Spleen (tissue), 11 donors: ENCODE measurements at regions not wholly inside any gene's neighbourhood (a gene's known extent, or its start where the extent isn't known, plus 50 kb on each side); places are given as distances from the start of the nearest gene placed in this dataset.

ENCODE experiments used
- DNase-seq: peaks from one replicate; pipeline ENCODE4 v3.0.0-alpha.2; 2020
- H3K27ac ChIP-seq, 8 donors: fragments of 200-600 bp; sonication (generic) in 7 of 8; 1 replicate in 4 of 8; 2 replicates in 4 of 8; pipeline versions ENCODE4 v1.5.0 to v1.8.0; 2016 to 2021; ENCODE audit warnings: inconsistent platforms in 4 of 8, mild to moderate bottlenecking in 4 of 8, moderate library complexity in 1 of 8
- H3K27me3 ChIP-seq, 7 donors: fragments of 200-600 bp; sonication (generic) in 6 of 7; replicated peaks in 1 of 7; 1 replicate in 4 of 7; 2 replicates in 3 of 7; pipeline versions ENCODE4 v1.5.0 to v1.8.0; 2016 to 2021; ENCODE audit warnings: inconsistent platforms in 3 of 7, mild to moderate bottlenecking in 1 of 7
- H3K36me3 ChIP-seq, 6 donors: fragments of 200-600 bp; sonication (generic) in 5 of 6; 1 replicate in 4 of 6; 2 replicates in 2 of 6; pipeline versions ENCODE4 v1.5.0 to v1.8.0; 2016 to 2021; ENCODE audit warnings: inconsistent platforms in 2 of 6
- H3K4me1 ChIP-seq, 6 donors: fragments of 200-600 bp; sonication (generic) in 5 of 6; 1 replicate in 3 of 6; 2 replicates in 3 of 6; pipeline versions ENCODE4 v1.5.0 to v1.8.0; 2016 to 2021; ENCODE audit warnings: inconsistent platforms in 3 of 6
- H3K4me3 ChIP-seq, 8 donors: fragments of 200-600 bp; sonication (generic) in 7 of 8; 1 replicate in 4 of 8; 2 replicates in 4 of 8; pipeline versions ENCODE4 v1.5.0 to v1.8.0; 2016 to 2021; ENCODE audit warnings: inconsistent platforms in 4 of 8, mild to moderate bottlenecking in 4 of 8, moderate library complexity in 2 of 8
- H3K9me3 ChIP-seq, 8 donors: fragments of 200-600 bp; sonication (generic) in 7 of 8; 1 replicate in 4 of 8; 2 replicates in 4 of 8; pipeline versions ENCODE4 v1.5.0 to v1.8.0; 2016 to 2021; ENCODE audit warnings: inconsistent platforms in 4 of 8
- POLR2A ChIP-seq, 3 donors: fragments of 450-650 bp; IDR thresholded peaks; one replicate each; pipeline ENCODE4 v1.5.1; 2017; ENCODE audit warnings: antibody characterized with exemption in 3 of 3, mild to moderate bottlenecking in 1 of 3
- POLR2AphosphoS5 ChIP-seq, 3 donors: sonication (generic); formaldehyde crosslinking; IDR thresholded peaks; one replicate each; pipeline ENCODE4 v1.5.1; 2017; ENCODE audit warnings: antibody characterized with exemption in 3 of 3
- WGBS, 5 donors: extraction: QIAGEN DNeasy Blood & Tissue Kit in 3 of 5; methylation state at CpG; one replicate each; pipeline versions ENCODE4 v1.1.5 to v1.1.7; 2013 to 2018; 5-methylcytosine and 5-hydroxymethylcytosine counted together
- intact Hi-C: fragments of 100-400 bp; cut with DNase I; formaldehyde crosslinking; loops from one replicate; pipeline ENCODE4 v1.15.0; 2023; ENCODE audit warnings: low total_unique reads
- TF ChIP-seq, protein P1 (sequence below), 11 experiments: fragments of 200-600 bp in 7 of 11; fragments of 450-650 bp in 4 of 11; sonication (generic) in 4 of 11; IDR thresholded peaks in 8 of 11; conservative IDR thresholded peaks in 3 of 11; 1 replicate in 7 of 11; 2 replicates in 4 of 11; pipeline versions ENCODE4 v1.4.0 to v1.8.0; 2016 to 2021; ENCODE audit warnings: antibody characterized with exemption in 11 of 11, inconsistent platforms in 4 of 11, mild to moderate bottlenecking in 1 of 11
- donor health status: healthy with polysubstance abuse.
- donor health status: DM: no; HTN: no; CAD: no; lungs with moderate emphysema.
- donor health status: DM: no; HTN: no; CAD: no.
- donor health status: Bipolar disorder and iron deficiency.
- donor health status: healthy.
- donor health status: DM: no; HTN: no; CAD: no.
- donor health status: DM: yes; HTN: yes; CAD: no.

DNA sequence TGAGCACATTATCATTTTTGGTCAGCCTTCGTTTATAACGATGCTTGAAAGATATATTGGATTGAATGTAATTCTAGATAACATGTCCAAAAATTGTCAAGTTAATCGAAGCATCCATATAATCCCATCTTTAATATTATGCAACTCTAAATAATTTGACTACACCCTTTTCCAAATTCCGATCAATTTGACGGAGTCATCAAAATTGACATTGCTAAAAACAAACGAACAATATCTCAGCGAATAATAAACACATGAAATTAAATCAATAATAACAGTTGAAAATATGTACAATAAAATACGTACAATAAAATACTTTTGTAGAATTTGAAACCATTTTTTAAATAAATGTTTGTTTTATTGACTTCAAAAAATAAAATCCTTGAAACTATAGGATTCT, 1516.4 kb downstream of the EFNB2 start:
- intact Hi-C loops, result no loop called here
- WGBS, 5 donors, result 90 to 95% (median 92%) methylated on average over 8 of the region's 8 CpGs
- Histone ChIP-seq H3K9me3 (peaks cover 0 to 11% (median 7%) of the 10 kb centered on the region in 8 donors), H3K27ac (no peak overlapping the region), H3K4me3 (no peak overlapping the region), H3K36me3 (no peaks in the 10 kb centered on the region), H3K4me1 (no peaks in the 10 kb centered on the region), H3K27me3 (no peaks in the 10 kb centered on the region)
- DNase-seq, result no peak
- TF ChIP-seq POLR2A (IDR thresholded peaks at IDR 0.05) (no peak), POLR2AphosphoS5 (IDR thresholded peaks at IDR 0.05) (no peak)
- TF ChIP-seq, protein P1, sequence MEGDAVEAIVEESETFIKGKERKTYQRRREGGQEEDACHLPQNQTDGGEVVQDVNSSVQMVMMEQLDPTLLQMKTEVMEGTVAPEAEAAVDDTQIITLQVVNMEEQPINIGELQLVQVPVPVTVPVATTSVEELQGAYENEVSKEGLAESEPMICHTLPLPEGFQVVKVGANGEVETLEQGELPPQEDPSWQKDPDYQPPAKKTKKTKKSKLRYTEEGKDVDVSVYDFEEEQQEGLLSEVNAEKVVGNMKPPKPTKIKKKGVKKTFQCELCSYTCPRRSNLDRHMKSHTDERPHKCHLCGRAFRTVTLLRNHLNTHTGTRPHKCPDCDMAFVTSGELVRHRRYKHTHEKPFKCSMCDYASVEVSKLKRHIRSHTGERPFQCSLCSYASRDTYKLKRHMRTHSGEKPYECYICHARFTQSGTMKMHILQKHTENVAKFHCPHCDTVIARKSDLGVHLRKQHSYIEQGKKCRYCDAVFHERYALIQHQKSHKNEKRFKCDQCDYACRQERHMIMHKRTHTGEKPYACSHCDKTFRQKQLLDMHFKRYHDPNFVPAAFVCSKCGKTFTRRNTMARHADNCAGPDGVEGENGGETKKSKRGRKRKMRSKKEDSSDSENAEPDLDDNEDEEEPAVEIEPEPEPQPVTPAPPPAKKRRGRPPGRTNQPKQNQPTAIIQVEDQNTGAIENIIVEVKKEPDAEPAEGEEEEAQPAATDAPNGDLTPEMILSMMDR (IDR thresholded peaks at IDR 0.05 in 8 of 11, conservative IDR thresholded peaks at IDR 0.05 in 3 of 11), result no peak

DNA sequence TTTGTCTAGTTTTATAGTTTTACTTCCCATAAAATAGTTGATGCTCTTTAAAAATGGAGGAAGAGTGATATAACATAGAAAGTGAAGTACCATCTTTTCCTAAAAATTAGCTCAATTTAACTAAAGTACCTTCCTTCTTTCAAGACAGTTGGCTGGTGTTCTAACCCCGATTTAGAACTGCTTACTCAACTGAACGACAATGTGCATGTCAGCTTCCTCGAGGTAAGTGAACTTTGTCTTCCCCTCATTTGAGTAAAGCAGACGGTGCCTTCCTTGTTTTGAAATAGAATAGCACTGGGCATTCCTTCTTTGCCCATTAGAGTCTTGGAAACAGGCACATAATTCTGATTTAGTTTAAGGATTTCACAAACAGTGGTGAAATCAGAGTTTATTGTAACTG, 1519.2 kb downstream of the EFNB2 start:
- intact Hi-C loops, result no loop called here
- H3K4me3 ChIP-seq, result no peak overlapping the region
- 46 to 61% (median 56%) methylated on average over 4 of the region's 4 CpGs for WGBS, 5 donors

DNA sequence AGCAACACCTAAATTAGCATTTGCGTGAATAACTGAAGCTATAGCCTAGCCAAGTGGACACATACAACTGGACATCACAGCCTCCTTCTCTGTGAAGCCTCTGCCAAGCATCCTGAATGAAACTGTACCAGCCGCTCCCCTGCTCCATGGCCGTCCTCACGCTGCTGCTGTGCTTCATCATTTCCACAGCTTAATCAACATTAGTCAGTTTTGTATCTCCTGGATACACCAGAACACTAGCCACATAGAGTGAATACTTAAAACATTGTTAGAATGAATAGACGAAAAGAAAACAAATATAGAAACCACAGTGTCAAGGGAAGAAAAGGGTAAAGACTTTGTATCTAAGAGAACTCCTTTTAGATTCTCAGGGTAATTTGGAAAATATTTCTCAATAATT, 1526.9 kb downstream of the EFNB2 start:
- intact Hi-C loops, result no loop called here
- Histone ChIP-seq H3K36me3 (no peaks in the 10 kb centered on the region), H3K27ac (no peak overlapping the region), H3K4me1 (no peaks in the 10 kb centered on the region), H3K4me3 (no peak overlapping the region), H3K27me3 (no peaks in the 10 kb centered on the region), H3K9me3 (no peaks in the 10 kb centered on the region)
- no peak for DNase-seq
- 89 to 95% (median 94%) methylated on average over 5 of the region's 5 CpGs for WGBS, 5 donors
- no peak for TF ChIP-seq POLR2AphosphoS5 (IDR thresholded peaks at IDR 0.05)
- TF ChIP-seq POLR2A (IDR thresholded peaks at IDR 0.05), result no peak
- TF ChIP-seq, protein P1 (IDR thresholded peaks at IDR 0.05 in 8 of 11, conservative IDR thresholded peaks at IDR 0.05 in 3 of 11), result no peak

More for the DNA sequence above, 1519.2 kb downstream of the EFNB2 start:
- no peak for DNase-seq
- Histone ChIP-seq H3K36me3 (no peaks in the 10 kb centered on the region), H3K27me3 (no peaks in the 10 kb centered on the region), H3K9me3 (no peaks in the 10 kb centered on the region), H3K4me1 (no peaks in the 10 kb centered on the region), H3K27ac (no peak overlapping the region)
- TF ChIP-seq POLR2AphosphoS5 (IDR thresholded peaks at IDR 0.05) (no peak), POLR2A (IDR thresholded peaks at IDR 0.05) (no peak)
- TF ChIP-seq, protein P1 (IDR thresholded peaks at IDR 0.05 in 8 of 11, conservative IDR thresholded peaks at IDR 0.05 in 3 of 11), result no peak

DNA sequence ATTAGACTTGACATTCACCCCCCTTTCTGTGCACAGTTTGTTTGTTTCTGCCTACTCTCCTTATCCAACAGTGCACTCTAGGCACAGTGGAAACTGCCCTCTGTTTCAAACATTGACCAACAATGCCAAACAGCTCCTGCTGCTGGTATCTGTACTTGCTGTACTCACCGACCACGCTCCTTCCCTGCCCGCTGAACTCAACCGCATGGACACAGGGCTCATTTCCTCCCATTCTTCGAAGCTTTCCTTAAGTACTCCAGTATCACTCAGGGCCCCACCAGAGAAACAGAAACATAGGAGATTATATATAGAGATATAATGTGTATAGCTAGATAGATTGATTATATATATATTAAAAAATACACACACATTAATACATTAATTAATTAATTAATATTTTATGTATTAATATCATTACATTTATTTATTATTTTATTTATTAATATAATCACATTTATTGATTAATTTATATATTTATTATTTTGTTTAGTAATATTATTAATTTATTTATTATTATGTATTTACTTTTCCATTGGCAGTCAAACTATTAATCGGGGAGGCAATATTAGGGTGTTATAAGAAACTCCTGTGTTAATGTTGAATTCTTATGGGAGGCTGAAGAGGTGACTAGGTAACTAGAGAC, 1528.2 kb downstream of the EFNB2 start:
- Histone ChIP-seq H3K27me3 (no peaks in the 10 kb centered on the region), H3K4me1 (no peaks in the 10 kb centered on the region), H3K4me3 (no peak overlapping the region), H3K27ac (no peak overlapping the region), H3K36me3 (no peaks in the 10 kb centered on the region), H3K9me3 (no peaks in the 10 kb centered on the region)
- 70 to 85% (median 76%) methylated on average over 6 of the region's 6 CpGs for WGBS, 5 donors
- TF ChIP-seq POLR2A (IDR thresholded peaks at IDR 0.05) (no peak), POLR2AphosphoS5 (IDR thresholded peaks at IDR 0.05) (no peak)
- TF ChIP-seq, protein P1 (IDR thresholded peaks at IDR 0.05 in 8 of 11, conservative IDR thresholded peaks at IDR 0.05 in 3 of 11), result no peak
- DNase-seq, result no peak
- intact Hi-C loops, result no loop called here
